Inferior parietal cortex (tissue), 1 donor: ENCODE measurements at regions not wholly inside any gene's neighbourhood (a gene's known extent, or its start where the extent isn't known, plus 50 kb on each side); places are given as distances from the start of the nearest gene placed in this dataset.

Source experiments
- DNase-seq: peaks from one replicate; pipeline ENCODE4 v3.0.0-alpha.2; 2016; ENCODE audit errors: extremely low spot score

DNA sequence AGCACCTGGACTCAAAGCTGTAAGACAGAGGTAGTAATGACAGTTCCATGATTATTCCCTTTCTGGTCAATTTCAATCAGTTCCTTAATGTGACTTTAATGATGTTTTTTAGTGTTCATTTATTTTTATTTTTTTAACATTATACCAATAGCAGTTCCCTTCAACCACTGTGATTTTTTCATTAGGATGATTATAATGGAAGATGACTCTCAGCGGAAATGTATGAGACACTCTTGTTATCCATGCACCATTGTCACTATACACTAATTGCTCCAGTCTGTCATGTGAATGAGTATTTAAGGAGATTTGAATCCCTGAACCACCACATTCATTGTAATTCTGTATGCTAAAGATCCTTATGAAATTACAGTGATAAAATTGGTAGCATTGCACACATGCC lies 2102.3 kb upstream of the AGA start:
- no peak for DNase-seq

DNA sequence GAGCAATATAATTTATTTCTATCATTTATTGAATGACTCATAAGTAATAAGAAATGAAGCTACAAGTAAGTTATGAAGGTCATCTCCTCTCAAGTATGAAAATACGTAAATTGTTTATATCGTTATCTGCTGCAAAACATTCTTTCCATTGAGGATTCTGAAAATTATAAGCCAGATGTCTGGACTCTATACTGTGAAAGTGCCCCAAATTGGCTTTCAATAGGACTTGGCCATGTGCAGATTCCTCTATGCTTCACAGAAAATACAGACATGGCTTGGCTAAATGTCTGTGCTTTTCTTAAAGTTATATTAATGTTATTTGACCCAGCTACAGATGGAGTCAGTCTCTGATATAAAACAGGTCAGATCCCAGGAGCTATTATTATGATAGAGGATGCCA lies 2109.9 kb upstream of the AGA start:
- no peak for DNase-seq

GRCh38 chr4:179563741-179564140 lies 2121.5 kb upstream of the AGA start:
- no peak for DNase-seq

DNA sequence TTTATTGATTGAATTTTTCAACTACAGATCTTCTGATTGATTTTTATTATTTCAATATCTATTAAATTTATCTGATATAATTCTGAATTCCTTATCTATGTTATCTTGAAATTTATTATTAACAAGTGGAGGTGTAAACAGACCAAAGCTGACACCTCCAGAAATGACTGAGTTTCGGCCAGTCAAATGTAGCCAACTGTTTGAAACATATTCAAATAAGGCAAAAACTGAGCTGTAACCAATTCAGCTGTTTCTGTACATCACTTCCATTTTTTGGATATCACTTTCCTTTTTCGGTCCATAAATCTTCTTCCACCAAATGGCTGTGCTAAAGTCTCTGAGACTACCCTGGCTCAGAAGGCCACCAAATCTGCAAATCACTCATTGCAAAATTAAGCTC lies 2127.3 kb upstream of the AGA start:
- no peak for DNase-seq

GRCh38 chr4:179582164-179582905 lies 2140.1 kb upstream of the AGA start:
- no peak for DNase-seq

DNA sequence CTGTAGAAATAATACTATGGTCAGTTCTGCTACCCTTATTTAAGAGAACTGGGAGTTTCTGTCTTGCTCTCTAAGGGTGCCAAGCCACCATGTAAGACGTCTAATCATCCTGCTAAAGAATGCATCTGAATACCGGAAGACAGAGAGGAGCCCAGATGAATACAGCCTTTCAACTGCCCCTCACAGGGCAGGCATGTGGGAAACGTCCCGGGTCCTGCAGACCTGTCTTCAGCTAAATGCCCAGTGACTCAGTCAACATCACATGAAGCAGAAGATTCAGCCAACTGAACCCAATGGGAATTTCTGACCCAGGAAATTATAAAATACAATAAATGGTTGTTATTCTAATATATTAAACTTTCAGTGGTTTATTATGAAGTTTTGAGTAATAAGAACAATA lies 2141.0 kb upstream of the AGA start:
- no peak for DNase-seq

GRCh38 chr4:179584101-179584500 lies 2141.9 kb upstream of the AGA start:
- DNase-seq, result no peak

DNA sequence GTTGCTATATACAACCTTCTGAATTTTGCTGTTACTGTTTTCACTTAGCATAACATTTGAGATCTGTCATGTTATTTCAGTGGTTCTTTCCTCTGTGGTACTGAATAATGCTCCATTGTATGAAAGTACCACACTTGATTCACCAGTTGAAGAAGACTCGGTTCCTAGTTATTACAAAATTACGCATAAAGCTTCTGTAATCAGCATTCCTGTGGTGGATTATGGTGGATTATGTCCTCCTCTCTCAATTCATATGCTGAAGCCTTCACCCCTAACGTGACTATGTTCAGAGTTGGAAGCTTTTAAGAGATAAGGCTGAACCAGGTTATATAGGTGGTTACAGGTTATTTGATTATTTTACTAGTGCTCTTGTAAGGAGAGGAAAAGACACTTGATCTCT lies 2143.5 kb upstream of the AGA start:
- DNase-seq, result no peak

- no peak for DNase-seq
These were observed 2144.2 kb upstream of the AGA start for GRCh38 chr4:179586460-179586859.

- DNase-seq, result no peak
These were observed 2153.6 kb upstream of the AGA start for GRCh38 chr4:179595671-179596410.

GRCh38 chr4:179596621-179597020 lies 2154.4 kb upstream of the AGA start:
- DNase-seq, result no peak

DNA sequence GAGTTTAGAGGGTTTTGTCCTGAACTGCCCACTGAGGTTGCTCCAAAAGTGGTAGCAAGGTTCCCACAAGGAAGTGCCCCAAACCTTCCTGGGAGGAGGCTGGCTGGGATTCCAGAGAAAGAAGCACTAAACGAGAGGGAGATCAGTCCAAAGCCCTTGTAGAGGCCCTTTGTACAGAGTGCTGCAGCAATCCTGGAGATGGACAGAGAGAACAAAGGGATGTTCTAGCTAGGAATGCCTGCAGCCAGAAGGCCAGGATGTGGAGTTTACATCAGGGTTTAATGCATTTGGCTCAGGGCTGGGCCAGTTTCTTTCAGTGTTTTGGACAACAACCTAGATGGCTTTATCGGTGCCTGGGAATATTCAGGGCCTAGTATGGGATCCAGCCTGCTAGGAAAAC lies 2155.1 kb upstream of the AGA start:
- DNase-seq, result no peak

- no peak for DNase-seq
These were observed 2159.4 kb upstream of the AGA start for GRCh38 chr4:179601671-179602070.

GRCh38 chr4:179605196-179605595 lies 2163.0 kb upstream of the AGA start:
- no peak for DNase-seq

DNA sequence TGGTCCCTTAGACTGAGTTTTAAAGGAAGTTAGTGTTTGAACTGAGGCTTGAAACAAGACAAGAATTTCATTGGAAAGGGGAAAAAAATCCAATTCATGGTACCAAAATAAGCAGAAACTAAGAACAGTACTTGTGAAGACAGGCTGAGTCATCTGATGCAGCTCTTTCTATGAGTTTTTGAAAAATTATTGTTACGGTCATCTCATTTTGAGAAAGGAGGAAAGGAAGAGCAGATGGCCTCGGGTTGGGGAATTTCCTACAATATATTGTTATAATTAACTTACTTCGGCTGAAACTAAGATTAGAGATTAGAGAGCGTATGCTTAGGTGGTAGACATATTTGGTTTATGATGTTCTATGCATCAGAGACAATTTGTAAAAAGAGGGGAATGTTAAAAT lies 2164.8 kb upstream of the AGA start:
- DNase-seq, result no peak

- no peak for DNase-seq
These were observed 2173.5 kb upstream of the AGA start for GRCh38 chr4:179615704-179616103.

GRCh38 chr4:179618966-179619365 lies 2176.7 kb upstream of the AGA start:
- DNase-seq, result no peak

GRCh38 chr4:179624768-179625181 lies 2182.5 kb upstream of the AGA start:
- no peak for DNase-seq

DNA sequence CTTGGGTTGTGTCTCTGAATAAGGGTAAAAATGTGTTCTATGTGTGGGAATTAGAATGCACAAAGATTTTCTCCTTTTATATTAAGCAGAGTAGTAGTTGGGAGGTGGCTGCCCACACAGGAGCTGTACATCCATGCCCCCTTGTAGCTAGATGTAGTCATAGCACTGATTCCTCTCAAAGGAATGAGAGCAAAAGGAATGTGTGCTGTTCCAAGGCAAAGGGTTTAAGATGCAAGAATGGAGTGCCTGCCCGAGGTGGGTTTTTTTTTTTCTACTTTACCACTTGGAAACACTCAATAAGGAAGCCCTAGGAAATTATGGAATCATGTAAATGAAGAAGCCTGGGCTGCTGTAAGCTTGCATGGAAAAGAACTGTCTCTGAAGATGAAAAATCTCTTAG lies 2183.2 kb upstream of the AGA start:
- no peak for DNase-seq

DNA sequence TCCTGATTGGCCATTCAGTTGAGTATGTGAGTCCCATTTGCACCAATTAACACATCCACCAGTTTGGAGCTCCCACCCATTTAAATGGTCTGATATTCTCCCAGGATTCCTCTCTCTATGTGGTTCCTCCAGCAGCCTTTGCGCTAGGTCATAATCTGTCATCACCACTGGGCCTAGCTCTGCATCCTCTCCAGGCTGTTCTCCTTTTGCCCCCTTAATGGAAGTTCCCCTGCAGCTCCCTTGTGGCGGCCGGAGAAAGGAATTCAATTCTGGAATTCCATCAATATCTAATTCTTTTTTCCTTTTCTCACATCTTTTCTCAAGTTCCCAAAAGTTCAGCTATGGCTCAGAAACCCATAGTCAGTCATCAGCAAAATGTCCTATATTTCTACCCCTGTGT lies 2184.4 kb upstream of the AGA start:
- no peak for DNase-seq

GRCh38 chr4:179631321-179631720 lies 2189.1 kb upstream of the AGA start:
- no peak for DNase-seq

DNA sequence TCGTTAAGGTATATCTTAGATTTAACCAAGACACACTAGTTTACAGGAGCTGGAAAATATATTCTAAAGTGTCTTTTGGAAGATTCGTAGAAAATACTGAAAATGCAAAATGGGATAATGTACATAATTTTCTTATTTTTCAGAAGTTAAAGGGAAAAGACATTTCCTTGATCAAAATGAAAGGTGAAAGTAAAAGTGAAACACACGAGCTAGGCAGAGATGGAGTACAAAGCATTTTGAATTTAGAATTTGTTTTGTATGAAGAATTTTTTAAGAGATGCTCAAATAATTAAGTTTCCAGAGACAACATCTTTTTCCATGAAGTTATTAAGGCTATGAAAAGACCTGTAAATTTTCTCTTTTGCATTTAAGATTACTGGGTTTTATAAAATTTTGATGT lies 2192.6 kb upstream of the AGA start:
- no peak for DNase-seq

GRCh38 chr4:179662522-179662921 lies 2220.3 kb upstream of the AGA start:
- DNase-seq, result no peak
